Activated naive CD4-positive, alpha-beta T cell treated with anti-CD3 and anti-CD28 coated beads for 36 hours (primary cell): ENCODE measurements at regions not wholly inside any gene's neighbourhood (a gene's known extent, or its start where the extent isn't known, plus 50 kb on each side); places are given as distances from the start of the nearest gene placed in this dataset.
A peak's percentile ranks its signal among the peaks of the same experiment; 100 is the strongest.

Experiments
- CTCF ChIA-PET: fragments of 350-600 bp; sonication (Branson Sonifier 250); formaldehyde crosslinking; loops from one replicate; lab custom pipeline; 2021; ENCODE audit warnings: antibody characterized with exemption; lab: Charles Lee
- DNase-seq: peaks from one replicate; pipeline ENCODE4 v3.0.0-alpha.2; 2020
- H3K27ac Mint-ChIP-seq: one replicate; pipeline ENCODE4 v1.8.0; 2021; ENCODE audit warnings: mild to moderate bottlenecking, mixed read lengths
- H3K27me3 Mint-ChIP-seq: one replicate; pipeline ENCODE4 v1.8.0; 2021; ENCODE audit warnings: low read depth, mixed read lengths
- H3K36me3 Mint-ChIP-seq: one replicate; pipeline ENCODE4 v1.8.0; 2021; ENCODE audit warnings: low read depth, mixed read lengths
- H3K4me1 Mint-ChIP-seq: one replicate; pipeline ENCODE4 v1.8.0; 2021; ENCODE audit warnings: low read depth, mixed read lengths
- H3K4me3 Mint-ChIP-seq: one replicate; pipeline ENCODE4 v1.8.0; 2021; ENCODE audit warnings: mild to moderate bottlenecking, moderate library complexity, mixed read lengths
- H3K9me3 Mint-ChIP-seq: one replicate; pipeline ENCODE4 v1.8.0; 2021; ENCODE audit warnings: mixed read lengths
- intact Hi-C: fragments of 100-400 bp; cut with micrococcal nuclease; formaldehyde crosslinking; loops from one replicate; pipeline ENCODE4 v1.15.1; 2023

DNA sequence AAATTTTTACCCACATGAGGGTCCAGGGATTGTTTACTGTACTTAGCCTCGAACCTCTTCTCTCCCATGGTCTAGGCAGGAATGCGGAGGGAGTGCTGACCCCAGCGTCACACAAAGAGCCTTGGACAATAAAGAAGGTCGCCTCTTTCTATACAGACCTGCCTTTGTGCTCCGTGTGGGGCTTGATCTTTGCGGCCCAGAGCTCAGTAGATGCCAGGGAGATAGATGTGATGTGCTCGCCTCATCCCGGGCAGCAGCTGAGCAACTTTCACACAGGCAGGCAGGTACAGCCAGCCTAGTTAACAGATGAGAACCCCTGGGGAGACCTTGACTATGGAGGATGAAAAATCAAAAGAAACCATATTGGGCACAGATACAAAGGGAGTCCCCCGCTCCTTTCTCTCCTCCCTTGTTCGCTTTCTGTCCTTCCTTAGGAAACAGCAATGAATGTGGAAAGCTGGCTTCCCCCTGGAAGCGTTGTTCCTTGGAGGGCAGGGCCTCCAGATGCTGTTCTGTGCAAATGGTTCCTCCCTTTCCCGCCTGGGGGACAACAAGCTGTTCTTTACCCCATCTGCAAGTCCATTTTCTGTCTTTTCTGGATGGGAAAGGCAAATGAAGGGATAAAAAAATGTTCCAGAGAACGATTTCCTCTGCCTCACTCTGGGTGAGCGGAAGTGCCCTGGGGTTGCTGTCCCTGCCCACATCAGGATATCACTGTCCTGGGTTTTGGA is 128.3 kb downstream of the OLIG3 start:
- H3K36me3 Mint-ChIP-seq: no peaks in the 10 kb centered on the region
- H3K27me3 Mint-ChIP-seq: no peaks in the 10 kb centered on the region
- H3K4me1 Mint-ChIP-seq: peaks cover 22% of the 10 kb centered on the region
- CTCF ChIA-PET: no interaction called here
- H3K4me3 Mint-ChIP-seq: no peak overlapping the region
- H3K9me3 Mint-ChIP-seq: no peaks in the 10 kb centered on the region
- H3K27ac Mint-ChIP-seq: no peak overlapping the region
- intact Hi-C loops: no loop called here
- DNase-seq: no peak

DNA sequence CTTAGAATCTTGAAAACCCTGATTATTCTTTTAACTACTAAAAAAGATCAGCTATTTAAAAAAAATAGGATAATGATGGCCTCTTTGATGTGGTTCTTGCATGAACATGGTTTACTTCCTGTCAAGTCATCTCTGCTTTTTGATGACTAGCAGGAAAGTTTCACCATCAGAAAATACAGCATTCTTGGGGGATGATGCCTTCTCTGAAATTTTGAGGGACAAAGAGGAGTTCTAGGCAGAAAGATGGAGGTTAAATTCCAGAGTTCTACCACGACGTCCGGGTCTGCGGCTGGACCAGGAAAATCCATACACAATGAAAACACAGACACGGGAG is 130.4 kb downstream of the OLIG3 start:
- Mint-ChIP-seq H3K9me3 (no peaks in the 10 kb centered on the region), H3K36me3 (no peaks in the 10 kb centered on the region), H3K27me3 (no peaks in the 10 kb centered on the region), H3K4me1 (peaks cover 19% of the 10 kb centered on the region), H3K27ac (no peak overlapping the region), H3K4me3 (no peak overlapping the region)
- DNase-seq: no peak
- CTCF ChIA-PET: interaction anchor here (1.0 to 1.1 kb wide), 2 partner anchors 9 to 20 kb away, joined by 3 to 5 read pairs; no protein-coding TSS in a partner anchor
- intact Hi-C loops: loop anchor here (1.0 to 2.0 kb wide), 3 partner anchors 21 to 52 kb away; no protein-coding TSS in a partner anchor

DNA sequence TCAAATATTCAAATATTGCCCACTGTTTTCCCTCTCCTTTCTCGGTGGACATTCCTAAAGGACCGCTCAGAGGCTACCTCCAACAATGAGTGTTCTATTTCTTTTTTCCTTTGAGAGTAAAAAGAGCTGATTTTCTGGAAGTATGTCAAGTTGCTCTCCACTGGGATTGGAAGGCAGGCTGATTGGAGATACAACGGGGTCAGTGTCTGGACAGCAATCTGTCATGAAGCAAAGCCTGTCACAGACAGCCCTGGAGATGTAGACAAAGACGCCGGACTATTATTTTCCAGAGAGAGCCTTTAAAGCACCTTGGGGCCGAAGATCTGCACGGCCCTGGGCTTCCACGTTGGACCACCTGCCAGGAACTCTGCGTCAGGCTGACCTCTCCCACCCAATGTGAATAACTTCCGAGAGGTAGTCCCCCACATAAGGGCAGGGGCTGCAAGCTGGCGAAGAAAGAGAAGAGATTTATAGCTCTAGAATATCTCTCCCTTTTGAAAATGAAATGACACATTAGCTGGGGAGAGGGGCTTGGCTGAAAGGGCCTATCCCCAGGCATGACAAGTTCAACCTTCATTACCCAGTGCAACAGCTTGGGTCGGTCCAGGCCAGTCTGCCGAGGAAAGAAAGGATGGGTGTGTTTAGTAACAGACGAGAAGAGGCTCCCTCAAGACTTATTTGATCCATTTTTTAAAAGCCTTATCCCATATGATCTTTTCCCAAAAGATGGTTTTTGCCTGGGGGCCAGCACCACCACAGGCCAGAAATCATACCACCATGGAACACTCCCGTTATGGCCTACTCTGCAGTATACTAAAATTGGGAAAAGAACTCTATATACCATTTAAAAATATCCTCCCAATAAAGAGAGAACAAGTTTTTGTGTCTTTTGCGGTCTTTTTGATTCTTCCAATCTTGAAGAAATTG is 131.1 kb downstream of the OLIG3 start:
- intact Hi-C loops: loop anchor here (1.0 to 2.0 kb wide), 3 partner anchors 20 to 52 kb away; no protein-coding TSS in a partner anchor
- Mint-ChIP-seq H3K36me3 (no peaks in the 10 kb centered on the region), H3K4me1 (peaks cover 19% of the 10 kb centered on the region), H3K9me3 (no peaks in the 10 kb centered on the region), H3K4me3 (no peak overlapping the region), H3K27ac (no peak overlapping the region), H3K27me3 (no peaks in the 10 kb centered on the region)
- CTCF ChIA-PET: interaction anchor here (0.7 to 1.1 kb wide), 3 partner anchors 9 to 19 kb away, joined by 3 to 5 read pairs (median 3); no protein-coding TSS in a partner anchor
- no peak for DNase-seq

DNA sequence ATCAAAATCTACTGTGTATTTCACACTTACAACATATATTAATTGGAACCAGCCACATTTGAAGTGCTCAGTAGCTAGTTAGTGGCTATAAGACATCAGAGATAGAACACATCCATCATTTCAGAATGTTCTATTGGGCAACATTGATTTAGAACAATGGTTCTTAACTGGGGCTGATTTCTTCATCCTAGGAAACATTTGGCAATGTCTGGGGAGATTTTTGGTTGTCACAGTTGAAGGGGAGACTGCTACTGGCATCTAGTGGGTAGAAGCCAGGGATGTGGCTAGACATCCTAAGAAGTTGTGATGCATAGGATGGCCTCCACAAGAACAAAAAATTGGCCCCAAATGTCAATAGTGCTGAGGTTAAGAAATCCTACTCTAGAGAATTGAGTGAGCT is 132.5 kb downstream of the OLIG3 start:
- intact Hi-C loops: loop anchor here (2.0 kb wide), 1 partner anchor 19 kb away; no protein-coding TSS in a partner anchor
- Mint-ChIP-seq H3K9me3 (no peaks in the 10 kb centered on the region), H3K36me3 (no peaks in the 10 kb centered on the region), H3K27me3 (no peaks in the 10 kb centered on the region), H3K4me1 (peaks cover 19% of the 10 kb centered on the region), H3K27ac (no peak overlapping the region), H3K4me3 (no peak overlapping the region)
- DNase-seq: no peak
- CTCF ChIA-PET: interaction anchor here (0.7 to 1.3 kb wide), 2 partner anchors 22 to 213 kb away, joined by 3 to 4 read pairs; no protein-coding TSS in a partner anchor

DNA sequence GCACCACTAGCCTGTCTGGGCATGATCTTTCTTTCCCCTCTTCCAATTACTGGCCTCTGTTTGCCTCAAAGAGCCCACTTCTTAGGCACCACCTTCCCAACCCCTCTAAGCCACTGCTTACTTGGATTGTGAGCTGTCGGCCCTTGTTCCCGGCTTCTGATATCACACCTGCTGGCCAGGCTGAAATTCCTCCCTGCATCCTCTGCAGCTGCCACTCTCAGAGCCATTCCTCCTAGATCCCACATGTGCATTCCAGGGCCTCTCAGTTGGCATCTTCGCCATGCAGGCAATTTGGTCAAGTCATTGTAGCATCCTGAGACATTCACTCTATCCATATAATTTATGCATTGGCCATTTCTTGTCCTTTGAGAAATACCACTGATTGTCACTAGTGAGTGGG is 135.9 kb downstream of the OLIG3 start:
- intact Hi-C loops: no loop called here
- CTCF ChIA-PET: no interaction called here
- H3K4me1 Mint-ChIP-seq: peaks cover 16% of the 10 kb centered on the region
- no peak overlapping the region for H3K27ac Mint-ChIP-seq
- H3K4me3 Mint-ChIP-seq: no peak overlapping the region
- no peaks in the 10 kb centered on the region for H3K36me3 Mint-ChIP-seq
- no peaks in the 10 kb centered on the region for H3K9me3 Mint-ChIP-seq
- no peaks in the 10 kb centered on the region for H3K27me3 Mint-ChIP-seq
- DNase-seq: no peak

DNA sequence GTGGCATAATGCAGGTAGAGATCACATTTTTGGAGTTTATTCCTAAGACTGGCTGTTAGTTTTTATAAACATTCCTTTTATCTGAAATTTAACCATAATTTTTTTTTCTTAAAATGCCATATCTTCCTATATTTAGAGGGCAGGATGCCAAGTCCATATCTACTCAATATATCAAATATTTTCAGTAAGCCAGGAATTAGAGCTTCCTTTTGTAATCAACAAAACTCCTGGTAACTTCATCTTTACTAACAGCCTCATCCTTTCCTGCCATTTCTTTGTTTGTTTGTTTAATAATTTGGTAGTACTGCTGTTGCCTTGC is 136.3 kb downstream of the OLIG3 start:
- Mint-ChIP-seq H3K4me1 (peaks cover 16% of the 10 kb centered on the region), H3K27me3 (no peaks in the 10 kb centered on the region), H3K9me3 (no peaks in the 10 kb centered on the region), H3K4me3 (no peak overlapping the region), H3K27ac (no peak overlapping the region), H3K36me3 (no peaks in the 10 kb centered on the region)
- intact Hi-C loops: no loop called here
- DNase-seq: no peak
- CTCF ChIA-PET: no interaction called here

DNA sequence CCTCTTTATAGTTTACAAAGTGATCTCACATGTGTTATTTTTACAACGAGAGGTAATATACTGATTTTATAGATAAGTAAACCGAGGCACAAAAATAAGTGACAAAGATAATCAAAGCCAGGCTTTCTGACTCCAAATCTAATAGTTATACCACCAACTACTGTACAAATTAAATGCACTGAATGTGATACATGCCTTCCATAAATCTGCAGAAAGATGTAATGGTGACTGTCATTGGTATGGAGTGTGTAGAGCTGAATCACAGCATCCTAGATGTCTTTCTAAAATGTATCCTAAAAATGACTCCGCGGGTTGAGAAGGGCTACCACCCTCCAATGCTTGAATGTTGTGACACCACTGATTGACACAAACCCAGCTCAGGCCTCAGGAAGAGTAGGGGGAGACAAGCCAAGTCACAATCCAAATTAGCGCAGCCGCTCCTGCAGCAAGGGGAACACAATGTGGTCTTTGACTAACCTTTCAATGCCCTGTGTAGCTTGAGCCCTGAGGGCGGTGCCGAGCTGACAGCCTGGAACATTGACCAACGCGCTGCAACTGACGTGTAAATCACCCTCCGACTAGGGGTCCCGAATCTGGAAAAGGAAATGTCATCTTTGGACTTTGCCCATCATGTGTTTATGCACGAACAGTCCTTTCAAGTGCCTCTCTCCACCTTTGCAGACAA is 136.8 kb downstream of the OLIG3 start:
- no peaks in the 10 kb centered on the region for H3K9me3 Mint-ChIP-seq
- H3K27me3 Mint-ChIP-seq: no peaks in the 10 kb centered on the region
- H3K36me3 Mint-ChIP-seq: no peaks in the 10 kb centered on the region
- CTCF ChIA-PET: no interaction called here
- no peak overlapping the region for H3K27ac Mint-ChIP-seq
- no peak overlapping the region for H3K4me3 Mint-ChIP-seq
- peaks cover 13% of the 10 kb centered on the region for H3K4me1 Mint-ChIP-seq
- intact Hi-C loops: no loop called here
- no peak for DNase-seq

DNA sequence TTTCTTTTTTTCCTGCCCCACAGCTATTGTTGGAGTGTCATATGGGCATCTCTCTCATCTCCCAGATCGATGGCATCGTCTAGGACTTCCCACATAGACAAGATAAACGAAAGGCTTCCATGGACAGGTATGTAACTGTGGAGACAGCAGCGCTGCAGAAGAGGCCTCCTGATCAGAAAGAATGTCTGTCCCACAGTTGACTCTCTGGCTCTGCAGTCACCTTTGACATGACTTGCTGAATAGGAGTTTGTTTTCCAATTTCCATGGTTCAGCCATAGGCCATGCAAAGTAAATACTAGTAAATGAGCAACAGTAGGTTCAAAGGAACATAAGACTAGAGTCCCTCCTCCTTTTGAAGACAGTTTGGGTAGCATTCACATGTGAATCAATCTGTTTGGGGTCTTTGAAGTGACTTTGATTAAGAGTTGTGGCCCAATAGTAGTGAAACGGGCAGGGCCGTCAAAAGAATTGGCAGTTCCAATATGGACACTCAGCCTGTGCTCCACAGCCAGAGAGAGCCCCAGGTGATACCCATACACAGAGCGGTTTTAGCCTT is 134.7 kb upstream of the IFNGR1 start:
- CTCF ChIA-PET: no interaction called here
- H3K27ac Mint-ChIP-seq: no peak overlapping the region

DNA sequence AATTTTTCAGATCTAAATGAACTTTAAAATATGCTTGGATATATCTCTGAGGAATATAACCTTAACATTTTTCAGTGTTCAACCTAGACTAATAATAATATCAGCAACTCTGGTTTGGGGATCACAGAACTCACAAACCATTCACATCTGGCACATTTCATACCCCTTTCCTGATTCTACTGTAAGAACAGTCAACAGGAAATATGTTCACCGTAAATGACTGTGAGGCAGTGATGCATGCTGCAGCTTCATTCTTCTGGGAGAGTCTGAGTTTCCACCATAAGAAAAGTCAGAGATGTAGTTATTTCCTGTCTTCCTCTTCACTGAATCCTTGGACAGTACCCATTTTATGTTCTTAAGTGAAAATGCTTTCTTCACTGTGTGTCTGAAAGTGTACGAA is 134.2 kb upstream of the IFNGR1 start:
- intact Hi-C loops: no loop called here
- H3K4me3 Mint-ChIP-seq: no peak overlapping the region
- CTCF ChIA-PET: no interaction called here
- H3K36me3 Mint-ChIP-seq: no peaks in the 10 kb centered on the region
- no peak overlapping the region for H3K27ac Mint-ChIP-seq
- H3K27me3 Mint-ChIP-seq: no peaks in the 10 kb centered on the region
- H3K9me3 Mint-ChIP-seq: no peaks in the 10 kb centered on the region
- peaks cover 15% of the 10 kb centered on the region for H3K4me1 Mint-ChIP-seq
- DNase-seq: peak; percentile 27

More for the DNA sequence above, 134.7 kb upstream of the IFNGR1 start:
- no peak overlapping the region for H3K4me3 Mint-ChIP-seq
- H3K4me1 Mint-ChIP-seq: peaks cover 15% of the 10 kb centered on the region
- DNase-seq: no peak
- intact Hi-C loops: no loop called here
- no peaks in the 10 kb centered on the region for H3K36me3 Mint-ChIP-seq
- H3K27me3 Mint-ChIP-seq: no peaks in the 10 kb centered on the region
- no peaks in the 10 kb centered on the region for H3K9me3 Mint-ChIP-seq

DNA sequence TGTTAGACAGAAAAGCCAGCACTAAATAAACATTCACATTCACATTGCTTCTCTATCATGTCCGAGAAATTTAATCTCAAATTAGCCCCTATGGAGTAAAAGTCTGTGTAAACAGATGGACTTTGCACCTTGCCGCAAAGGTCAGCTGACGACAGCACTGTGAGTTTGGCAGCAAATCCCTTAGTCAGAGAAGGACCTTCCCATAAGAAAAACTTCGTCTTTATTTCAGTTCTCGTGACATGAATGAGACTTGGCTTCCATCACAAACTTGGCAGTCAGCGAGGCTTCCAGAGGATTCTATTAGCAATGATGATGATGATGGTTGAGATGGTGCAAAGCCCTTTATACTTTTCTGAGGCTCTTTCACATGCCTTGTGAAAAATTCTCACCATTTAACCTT is 133.7 kb upstream of the IFNGR1 start:
- Mint-ChIP-seq H3K27ac (no peak overlapping the region), H3K36me3 (no peaks in the 10 kb centered on the region), H3K27me3 (no peaks in the 10 kb centered on the region), H3K4me3 (no peak overlapping the region), H3K4me1 (peaks cover 15% of the 10 kb centered on the region), H3K9me3 (no peaks in the 10 kb centered on the region)
- no peak for DNase-seq
- intact Hi-C loops: no loop called here
- CTCF ChIA-PET: no interaction called here

DNA sequence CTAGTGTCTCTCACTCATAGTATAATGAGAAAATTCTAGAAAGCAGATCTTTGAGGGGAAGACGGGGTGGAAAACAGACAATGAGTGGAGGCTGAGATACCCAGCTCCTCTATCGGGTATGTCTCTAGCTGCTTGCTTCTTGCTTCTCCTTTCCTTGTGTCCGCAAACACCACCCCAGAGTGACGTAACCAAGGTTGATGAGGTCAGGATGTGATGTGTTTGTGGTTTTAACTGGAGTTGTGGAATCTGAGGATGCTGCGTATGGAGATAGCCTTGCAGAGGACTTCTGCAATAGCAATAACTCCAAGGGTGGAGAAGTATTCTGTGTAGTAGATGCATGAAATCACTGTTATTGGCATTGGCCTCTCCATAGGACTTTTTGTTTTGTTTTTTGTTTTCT is 132.7 kb upstream of the IFNGR1 start:
- DNase-seq: no peak
- Mint-ChIP-seq H3K27me3 (no peaks in the 10 kb centered on the region), H3K36me3 (no peaks in the 10 kb centered on the region), H3K9me3 (no peaks in the 10 kb centered on the region), H3K4me1 (peaks cover 15% of the 10 kb centered on the region), H3K27ac (no peak overlapping the region), H3K4me3 (no peak overlapping the region)
- CTCF ChIA-PET: no interaction called here
- intact Hi-C loops: no loop called here

DNA sequence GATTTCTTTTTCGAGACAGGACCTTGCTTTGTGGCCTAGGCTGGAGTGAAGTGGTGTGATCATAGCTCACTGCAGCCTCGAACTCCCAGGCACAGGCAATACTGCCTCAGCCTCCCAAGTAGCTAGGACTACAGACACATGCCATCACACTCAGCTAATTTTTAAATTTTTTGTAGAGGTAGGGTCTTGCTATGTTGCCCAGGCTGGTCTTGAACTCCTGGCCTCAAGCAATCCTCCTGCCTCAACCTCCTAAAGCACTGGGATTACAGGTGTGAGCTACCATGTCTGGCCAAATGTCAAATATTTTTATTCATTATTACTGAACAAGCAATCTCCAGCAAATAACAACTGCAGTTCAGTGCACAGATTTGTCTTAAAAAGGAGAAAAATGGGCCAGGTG is 131.7 kb upstream of the IFNGR1 start:
- H3K27ac Mint-ChIP-seq: no peak overlapping the region
- peaks cover 15% of the 10 kb centered on the region for H3K4me1 Mint-ChIP-seq
- CTCF ChIA-PET: interaction anchor here (0.8 to 1.2 kb wide), 2 partner anchors 25 to 240 kb away, joined by 3 to 4 read pairs; no protein-coding TSS in a partner anchor
- H3K9me3 Mint-ChIP-seq: no peaks in the 10 kb centered on the region
- no peak overlapping the region for H3K4me3 Mint-ChIP-seq
- H3K36me3 Mint-ChIP-seq: no peaks in the 10 kb centered on the region
- intact Hi-C loops: no loop called here
- no peaks in the 10 kb centered on the region for H3K27me3 Mint-ChIP-seq
- DNase-seq: no peak
